Stimulated activated CD4-positive, alpha-beta T cell treated with anti-CD3 and anti-CD28 coated beads, Interleukin-15, amount 100 ng/mL, for 24 hours (primary cell): ENCODE measurements at regions not wholly inside any gene's neighbourhood (a gene's known extent, or its start where the extent isn't known, plus 50 kb on each side); places are given as distances from the start of the nearest gene placed in this dataset.
"Not testable (repeated sequence)": the region's sequence is repeated elsewhere in the genome, so short reads cannot be mapped to it uniquely, and the experiment has no call there.

Experiments
- DNase-seq: peaks from one replicate; pipeline ENCODE4 v3.0.0-alpha.2; 2020

- DNase-seq = no peak
These were observed 904.2 kb upstream of the MIR17HG start for GRCh38 chr13:90443268-90443667.

DNA sequence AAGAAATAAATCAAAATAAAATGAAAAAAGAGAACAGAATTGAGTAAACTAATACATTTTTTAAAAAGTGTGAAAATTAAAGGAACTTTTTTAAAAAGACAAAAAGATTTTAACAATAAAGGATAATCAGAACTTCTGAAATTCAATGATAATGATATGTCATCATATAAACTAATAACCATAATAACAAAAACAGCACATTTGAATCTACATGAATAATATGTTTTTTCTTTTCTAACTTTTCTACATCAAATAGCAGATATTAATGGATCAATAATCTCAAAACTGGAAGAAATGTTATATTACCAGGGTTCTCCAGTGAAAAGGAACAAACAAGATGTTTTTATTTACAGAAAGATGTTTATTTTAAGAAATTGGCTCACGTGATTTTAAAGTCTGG, 903.3 kb upstream of the MIR17HG start:
- DNase-seq = no peak

- no peak for DNase-seq
These were observed 902.3 kb upstream of the MIR17HG start for GRCh38 chr13:90445179-90445578.

DNA sequence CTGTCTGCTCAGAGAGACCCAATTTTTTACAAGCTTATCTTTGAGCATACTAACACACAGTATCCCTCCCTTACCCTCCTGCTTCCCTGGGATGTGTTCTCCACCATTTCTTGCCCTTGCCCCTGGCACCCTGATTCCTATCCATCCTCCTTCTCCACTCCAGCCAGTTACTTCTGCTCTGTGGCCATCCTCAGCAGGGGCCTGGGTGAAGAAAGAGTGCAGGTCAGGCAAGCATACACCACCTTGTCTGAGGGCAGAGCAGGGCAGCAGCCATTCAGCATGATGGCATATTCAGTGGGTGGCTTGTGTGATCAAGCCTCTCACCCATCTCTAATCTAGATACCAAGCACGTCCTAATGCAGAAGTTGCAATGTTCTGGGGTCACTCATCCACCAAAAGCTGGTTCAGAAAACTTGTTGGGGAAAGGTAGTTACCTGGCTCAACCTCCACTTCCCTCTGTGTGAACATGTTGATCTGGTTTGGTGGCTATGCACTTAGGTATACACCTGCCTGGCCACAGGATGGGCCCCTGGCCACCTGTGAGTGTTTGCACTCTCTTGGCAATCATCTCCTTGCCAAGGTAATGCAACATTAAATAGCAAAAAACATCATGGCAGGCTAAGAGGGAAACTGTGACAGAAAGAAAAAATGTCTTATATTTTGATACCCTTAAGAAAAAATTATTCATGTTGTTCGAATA, 900.3 kb upstream of the MIR17HG start:
- no peak for DNase-seq

- DNase-seq = no peak
These were observed 899.8 kb upstream of the MIR17HG start for GRCh38 chr13:90447734-90448101.

- no peak for DNase-seq
These were observed 898.9 kb upstream of the MIR17HG start for GRCh38 chr13:90448466-90449037.

GRCh38 chr13:90453342-90453741, 894.1 kb upstream of the MIR17HG start:
- no peak for DNase-seq

GRCh38 chr13:90454002-90454636, 893.4 kb upstream of the MIR17HG start:
- no peak for DNase-seq

DNA sequence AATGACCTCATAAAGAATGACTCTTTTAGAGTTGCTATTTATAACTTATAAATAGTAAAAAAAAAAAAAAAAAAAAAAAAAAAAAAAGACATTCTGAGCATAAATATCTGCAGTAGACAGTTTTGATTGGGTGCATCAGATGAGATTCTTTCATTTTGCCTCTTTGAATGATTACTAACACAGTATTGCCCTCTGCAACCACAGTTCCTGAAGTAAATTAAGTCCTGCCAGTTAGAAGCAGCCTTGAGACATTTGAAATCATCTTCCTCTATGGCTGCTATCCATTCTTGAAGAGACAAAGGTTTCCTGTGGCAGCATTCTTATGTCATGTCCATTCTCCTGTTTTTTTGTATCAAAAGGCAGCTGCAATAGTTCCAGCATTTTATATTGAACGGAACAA, 892.4 kb upstream of the MIR17HG start:
- DNase-seq = no peak

GRCh38 chr13:90455823-90456222, 891.7 kb upstream of the MIR17HG start:
- DNase-seq = no peak

- DNase-seq = no peak
These were observed 886.1 kb upstream of the MIR17HG start for GRCh38 chr13:90461398-90461797.

DNA sequence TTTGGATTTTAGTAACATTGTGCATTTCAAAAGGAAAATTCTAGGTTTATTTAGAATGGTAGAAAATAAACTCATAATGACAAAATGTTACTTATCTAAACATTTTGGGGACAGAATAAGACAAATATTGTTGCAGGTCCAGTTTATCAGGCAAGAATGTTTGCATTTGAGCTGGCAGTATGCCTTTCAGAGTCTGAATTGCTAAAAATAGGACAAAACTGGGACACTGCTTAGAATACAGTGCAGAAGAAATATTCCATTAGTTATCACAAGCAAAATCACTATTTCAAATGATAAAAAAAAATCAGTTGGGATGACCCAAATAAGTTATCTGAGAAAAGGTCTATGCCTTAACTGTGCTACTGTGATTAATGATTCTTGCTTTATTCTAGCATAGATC, 870.3 kb upstream of the MIR17HG start:
- no peak for DNase-seq

DNA sequence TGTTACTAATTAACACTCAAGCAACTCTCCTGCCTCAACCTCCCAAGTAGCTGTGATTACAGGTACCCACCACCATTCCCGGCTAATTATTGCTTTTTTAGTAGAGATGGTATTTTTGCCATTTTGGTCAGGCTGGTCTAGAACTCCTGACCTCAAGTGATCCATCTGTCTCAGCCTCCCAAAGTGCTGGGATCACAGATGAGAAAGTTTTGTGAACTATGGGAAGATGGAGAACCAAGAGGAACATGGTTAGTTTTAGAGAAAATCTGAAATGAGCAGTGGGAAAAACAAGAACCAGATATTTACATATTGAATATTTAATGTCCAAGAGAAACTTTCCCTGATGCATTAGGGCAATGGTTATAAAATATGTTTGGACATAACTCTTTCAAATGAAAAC, 863.6 kb upstream of the MIR17HG start:
- DNase-seq = no peak

DNA sequence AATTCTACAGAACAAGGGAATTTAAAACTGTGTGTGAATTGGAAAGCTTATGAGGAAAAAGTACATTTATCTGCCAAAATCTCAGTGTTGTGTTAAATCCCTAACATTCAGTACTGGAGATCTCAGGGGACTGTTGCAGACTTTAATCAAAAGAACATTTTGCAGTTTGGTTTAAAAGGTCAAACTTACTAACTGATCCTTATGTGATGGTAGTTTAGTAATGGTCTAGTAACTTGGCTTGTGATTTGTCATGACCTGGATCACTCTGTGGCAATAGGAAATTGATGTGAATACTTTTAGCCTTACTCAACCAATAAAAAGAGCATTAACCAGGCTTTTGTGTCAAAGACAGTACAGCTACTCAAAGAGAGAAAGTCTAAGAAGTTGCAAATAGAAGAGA, 862.1 kb upstream of the MIR17HG start:
- no peak for DNase-seq

DNA sequence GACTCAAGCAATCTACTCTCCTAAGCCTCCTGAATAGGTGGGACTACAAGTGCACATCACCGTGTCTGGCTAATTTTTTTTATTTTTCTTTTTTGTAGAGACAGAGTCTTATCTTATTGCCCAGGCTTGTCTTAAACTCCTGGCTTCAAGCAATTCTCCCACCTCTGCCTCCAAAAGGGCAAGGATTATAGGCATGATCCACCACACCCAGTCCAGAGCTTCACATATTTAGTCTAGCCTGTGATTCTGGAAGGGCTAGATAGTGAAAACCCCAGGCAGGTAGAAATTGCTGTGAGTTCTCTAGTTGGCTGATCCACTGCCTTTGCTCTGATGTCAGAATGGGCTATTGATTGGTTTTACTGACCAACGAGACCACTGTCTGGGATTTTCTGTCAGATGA, 854.6 kb upstream of the MIR17HG start:
- DNase-seq = no peak

DNA sequence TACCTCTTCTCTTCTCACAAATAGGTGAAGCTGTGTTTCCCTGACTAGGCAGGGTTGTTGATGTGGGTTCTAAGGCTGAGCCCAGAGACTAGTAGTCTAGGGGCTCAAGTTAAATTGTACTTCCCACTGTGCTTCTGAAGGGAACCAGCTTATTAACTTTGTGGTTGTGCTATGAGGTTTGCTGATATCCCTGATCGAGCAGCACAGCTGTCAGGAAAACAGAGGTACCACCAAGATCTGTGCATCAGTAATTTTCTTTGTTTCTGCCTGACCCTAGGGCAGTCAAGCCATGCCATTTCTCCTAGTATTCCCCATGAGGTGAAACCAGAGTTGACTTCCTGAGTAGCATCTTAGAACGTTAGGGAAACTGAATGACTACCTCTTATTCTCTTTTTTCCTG, 853.8 kb upstream of the MIR17HG start:
- DNase-seq = no peak

DNA sequence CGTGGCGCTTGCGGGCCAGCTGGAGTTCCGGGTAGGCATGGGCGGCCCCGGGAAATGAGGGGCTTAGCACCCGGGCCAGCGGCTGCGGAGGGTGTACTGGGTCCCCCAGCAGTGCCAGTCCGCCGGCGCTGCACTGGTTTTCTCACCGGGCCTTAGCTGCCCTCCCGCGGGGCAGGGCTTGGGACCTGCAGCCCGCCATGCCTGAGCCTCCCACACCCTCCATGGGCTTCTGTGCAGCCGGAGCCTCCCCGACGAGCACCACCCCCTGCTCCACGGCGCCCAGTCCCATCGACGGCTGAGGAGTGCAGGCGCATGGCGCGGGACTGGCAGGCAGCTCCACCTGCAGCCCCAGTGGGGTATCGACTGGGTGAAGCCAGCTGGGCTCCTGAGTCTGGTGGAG, 852.6 kb upstream of the MIR17HG start:
- DNase-seq = not testable (repeated sequence)

- DNase-seq = no peak
These were observed 849.4 kb upstream of the MIR17HG start for GRCh38 chr13:90498096-90498495.

DNA sequence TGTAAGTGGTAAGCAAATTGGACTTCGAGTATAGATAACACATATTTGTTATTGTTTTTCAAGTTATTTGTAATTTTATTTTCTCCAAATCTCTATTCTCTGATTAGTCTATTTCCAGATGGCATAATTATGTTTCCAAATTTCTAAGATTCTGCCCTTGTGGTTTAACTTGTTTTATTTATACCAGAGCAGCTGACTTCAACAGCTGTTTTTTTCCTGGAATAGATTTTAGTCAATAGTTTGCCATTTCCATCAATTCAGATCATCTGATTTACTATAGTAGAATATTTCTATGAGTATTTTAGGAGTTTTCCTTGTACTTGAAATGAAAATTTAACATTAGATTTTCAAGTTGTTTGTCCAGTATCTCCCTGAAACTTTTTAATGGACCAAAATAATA, 848.7 kb upstream of the MIR17HG start:
- no peak for DNase-seq

DNA sequence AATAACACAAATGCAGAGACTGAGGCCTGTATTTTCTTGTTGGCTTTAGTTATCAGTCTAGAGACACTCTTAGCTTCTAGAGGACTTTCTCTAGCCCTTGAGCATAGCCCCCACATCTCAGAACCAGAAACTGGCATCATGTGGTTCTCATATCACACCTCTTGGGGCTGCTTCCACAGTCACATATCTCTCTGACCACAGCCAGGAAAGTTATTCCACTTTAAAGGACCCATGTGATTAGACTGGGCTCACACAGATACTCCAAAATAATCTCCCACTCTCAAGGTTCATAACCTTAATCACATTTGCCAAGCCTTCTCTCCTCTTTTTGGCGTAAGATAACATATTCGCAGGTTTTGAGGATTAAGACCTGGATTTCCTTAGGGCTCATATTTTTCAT, 846.9 kb upstream of the MIR17HG start:
- DNase-seq = no peak

DNA sequence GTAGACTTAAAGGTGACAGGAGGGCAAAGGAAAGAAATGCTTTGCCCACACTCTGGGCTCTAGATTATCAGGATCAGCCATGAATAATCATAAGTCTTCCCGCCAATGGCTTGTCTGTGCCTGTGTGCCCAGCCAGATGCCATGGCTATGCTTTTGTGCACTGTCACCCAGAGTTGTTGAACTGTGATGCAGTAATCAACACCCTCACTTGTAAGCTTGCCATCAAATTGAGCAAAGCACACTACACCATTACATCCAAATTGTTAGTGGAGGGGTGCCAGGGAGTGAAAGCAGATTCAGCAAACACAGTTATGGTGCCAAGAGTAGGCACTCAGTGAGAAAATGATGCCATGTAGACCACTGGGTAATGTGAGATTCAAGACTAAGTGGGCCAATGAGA, 845.3 kb upstream of the MIR17HG start:
- no peak for DNase-seq

GRCh38 chr13:90502762-90503161, 844.7 kb upstream of the MIR17HG start:
- no peak for DNase-seq

- DNase-seq = no peak
These were observed 837.2 kb upstream of the MIR17HG start for GRCh38 chr13:90510319-90510718.

GRCh38 chr13:90511903-90512302, 835.6 kb upstream of the MIR17HG start:
- no peak for DNase-seq

- DNase-seq = not testable (repeated sequence)
These were observed 832.8 kb upstream of the MIR17HG start for GRCh38 chr13:90514712-90515111.
